HG03095 (cell line): ENCODE measurements at regions not wholly inside any gene's neighbourhood (a gene's known extent, or its start where the extent isn't known, plus 50 kb on each side); places are given as distances from the start of the nearest gene placed in this dataset.

ENCODE experiments used
- ATAC-seq: cut with Tn5 transposase; IDR thresholded peaks from one replicate; pipeline ENCODE4 v1.9.1; 2021; ENCODE audit warnings: moderate library complexity; ENCODE audit not compliant: unreplicated experiment

GRCh38 chr6:4466769-4467480 lies 309.3 kb upstream of the CDYL start:
- no peak for ATAC-seq

DNA sequence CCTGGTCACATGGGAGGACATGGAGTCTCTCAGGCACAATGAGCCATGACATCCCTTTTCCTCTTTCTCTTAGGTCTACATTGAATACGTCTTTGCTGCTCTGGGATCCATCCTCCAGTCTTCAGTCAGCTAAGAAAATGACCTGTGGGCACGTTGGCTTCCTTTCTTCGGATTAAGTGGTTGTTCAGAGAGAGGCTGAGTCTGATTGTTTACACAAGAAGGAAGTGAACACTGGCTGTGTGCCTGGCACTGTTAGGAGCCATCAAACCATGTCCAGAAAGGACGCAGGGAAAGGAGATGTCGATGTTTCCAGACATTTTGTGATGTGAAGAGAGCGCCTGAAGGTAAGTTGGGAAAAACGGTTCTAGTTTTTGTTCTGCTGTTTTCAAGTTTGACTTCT lies 309.9 kb upstream of the CDYL start:
- no peak for ATAC-seq

- no peak for ATAC-seq
These were observed 311.6 kb upstream of the CDYL start for GRCh38 chr6:4464638-4465037.

- no peak for ATAC-seq
These were observed 313.0 kb upstream of the CDYL start for GRCh38 chr6:4463236-4463635.

- ATAC-seq = no peak
These were observed 315.4 kb upstream of the CDYL start for GRCh38 chr6:4460586-4461475.

GRCh38 chr6:4459996-4460395 lies 316.2 kb upstream of the CDYL start:
- ATAC-seq = no peak

- no peak for ATAC-seq
These were observed 317.2 kb upstream of the CDYL start for GRCh38 chr6:4459032-4459431.

DNA sequence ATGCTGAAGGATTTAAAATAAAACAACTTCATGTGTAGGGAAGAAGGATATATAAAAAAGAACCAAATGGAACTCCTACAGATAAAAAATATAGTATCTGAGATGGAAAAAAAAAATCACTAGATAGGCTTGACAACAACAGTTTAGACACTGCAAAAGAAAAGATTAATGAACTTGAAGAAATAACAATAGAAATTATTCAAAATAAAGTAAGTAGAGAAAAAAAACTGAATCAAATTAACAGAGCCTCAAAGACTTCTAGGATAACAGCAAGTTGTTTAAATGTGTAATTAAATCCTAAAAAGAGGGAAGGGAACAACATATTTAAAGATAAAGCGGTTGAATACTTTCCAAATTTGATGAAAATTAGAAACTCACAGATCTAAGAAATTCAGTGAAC lies 316.3 kb upstream of the ECI2 start:
- no peak for ATAC-seq

- ATAC-seq = no peak
These were observed 315.7 kb upstream of the ECI2 start for GRCh38 chr6:4451081-4451480.

- no peak for ATAC-seq
These were observed 314.9 kb upstream of the ECI2 start for GRCh38 chr6:4450237-4450636.

GRCh38 chr6:4449409-4449808 lies 314.0 kb upstream of the ECI2 start:
- no peak for ATAC-seq

GRCh38 chr6:4448841-4449240 lies 313.5 kb upstream of the ECI2 start:
- no peak for ATAC-seq

DNA sequence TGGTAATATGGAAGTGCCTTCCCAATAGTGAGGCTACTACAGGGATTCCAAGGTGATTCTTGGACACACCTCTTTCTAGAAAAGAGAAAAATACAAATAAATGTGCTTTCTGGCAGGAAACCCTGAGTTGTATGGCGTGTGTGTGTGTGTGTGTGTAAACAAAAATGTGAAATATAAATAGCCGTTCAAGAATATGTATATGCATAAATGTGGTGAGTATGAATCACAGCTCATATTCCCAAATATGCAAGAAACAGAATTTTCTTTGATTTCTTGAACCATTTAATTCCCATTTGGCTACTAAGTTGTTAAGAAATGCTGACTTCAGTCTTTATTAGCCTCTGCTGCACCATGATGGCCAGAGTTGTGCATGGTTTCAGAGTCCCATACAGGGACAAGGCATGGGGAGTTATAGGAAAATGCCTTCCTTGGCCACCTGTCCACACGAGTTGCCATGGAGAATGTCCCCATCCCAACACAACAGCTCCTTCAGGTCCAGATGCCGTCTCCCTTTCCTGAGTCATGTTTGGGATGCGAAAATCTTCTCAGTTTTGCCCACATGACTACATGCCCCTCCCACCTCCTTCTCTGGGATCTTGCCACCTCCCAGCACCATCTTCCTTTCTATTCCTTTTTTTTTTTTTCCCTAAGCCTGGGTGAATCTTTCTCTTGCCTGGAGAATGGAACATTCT lies 312.4 kb upstream of the ECI2 start:
- no peak for ATAC-seq

- no peak for ATAC-seq
These were observed 311.6 kb upstream of the ECI2 start for GRCh38 chr6:4446982-4447381.

DNA sequence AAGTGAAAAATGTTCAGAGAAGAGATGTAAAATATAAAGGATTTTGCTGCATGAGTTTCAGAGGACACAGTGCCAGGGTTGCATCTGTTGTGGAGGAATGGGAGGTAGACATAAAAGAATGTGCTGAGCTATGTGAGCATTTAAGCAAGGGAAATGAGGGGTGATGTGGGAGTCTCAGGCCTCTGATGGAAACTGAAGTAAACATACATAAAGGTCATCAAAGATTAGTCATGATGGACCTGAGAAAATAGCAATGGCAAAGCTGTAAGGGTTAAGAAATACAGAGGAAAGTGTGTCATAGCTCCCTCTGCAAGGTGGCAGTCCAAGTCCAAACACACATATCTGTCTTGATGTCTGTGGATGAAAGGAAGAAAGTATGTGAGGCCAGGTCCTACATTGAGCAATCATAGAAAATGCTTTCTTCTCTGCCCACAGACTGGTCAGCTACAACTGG lies 306.6 kb upstream of the ECI2 start:
- ATAC-seq = no peak

- ATAC-seq = no peak
These were observed 303.8 kb upstream of the ECI2 start for GRCh38 chr6:4439159-4439558.

- no peak for ATAC-seq
These were observed 302.0 kb upstream of the ECI2 start for GRCh38 chr6:4437342-4437741.

- no peak for ATAC-seq
These were observed 300.6 kb upstream of the ECI2 start for GRCh38 chr6:4435981-4436445.

DNA sequence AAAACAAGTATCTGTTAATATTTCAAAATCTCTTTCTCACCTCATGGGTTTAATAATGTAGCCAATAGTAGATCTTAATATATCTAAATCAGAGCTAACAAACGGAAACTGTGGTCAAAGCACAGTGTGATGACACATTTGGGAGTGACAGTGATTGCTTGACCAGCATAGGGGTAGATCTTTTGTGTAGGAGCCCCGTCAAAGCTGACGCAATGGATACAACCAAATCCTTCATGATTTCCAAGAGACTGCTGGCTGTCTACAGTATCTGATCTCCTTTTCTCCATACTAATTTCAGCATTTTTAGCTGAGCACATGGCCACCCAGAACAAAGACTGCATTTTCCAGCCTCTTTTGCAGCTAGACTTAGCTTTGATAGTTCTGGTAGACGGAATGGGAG lies 299.3 kb upstream of the ECI2 start:
- ATAC-seq = no peak

DNA sequence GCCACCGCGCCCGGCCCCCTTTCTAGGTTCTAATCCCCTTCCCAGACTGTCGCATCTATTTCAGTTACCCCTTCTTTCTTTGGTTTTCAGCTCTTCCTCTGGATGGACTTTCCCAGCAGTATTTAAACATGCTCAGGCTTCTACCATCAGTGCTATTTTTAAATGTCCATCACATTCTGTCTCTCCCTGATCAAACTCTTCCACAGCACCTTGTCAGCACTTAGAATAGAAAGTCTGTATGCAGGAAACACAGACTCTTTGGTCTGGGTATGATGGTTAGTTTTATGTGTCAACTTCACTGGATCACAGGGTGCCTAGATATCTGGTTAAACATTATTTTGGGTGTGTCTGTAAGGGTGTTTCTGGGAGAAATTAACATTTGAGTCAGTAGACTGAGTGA lies 297.8 kb upstream of the ECI2 start:
- no peak for ATAC-seq

GRCh38 chr6:4426968-4427367 lies 291.6 kb upstream of the ECI2 start:
- no peak for ATAC-seq

DNA sequence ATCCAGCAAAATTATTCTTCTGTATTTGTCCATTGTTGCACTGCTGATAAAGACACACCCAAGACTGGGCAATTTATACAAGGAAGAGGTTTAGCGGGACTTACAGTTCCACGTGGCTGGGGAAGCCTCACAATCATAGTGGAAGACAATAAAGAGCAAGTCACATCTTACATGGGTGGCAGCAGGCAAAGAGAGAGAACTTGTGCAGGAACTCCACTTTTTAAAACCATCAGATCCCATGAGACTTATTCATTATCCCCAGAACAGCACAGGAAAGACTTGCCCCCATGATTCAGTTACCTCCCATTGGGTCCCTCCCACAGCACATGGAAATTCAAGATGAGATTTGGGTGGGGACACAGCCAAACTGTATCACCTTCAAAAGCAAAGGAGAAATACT lies 286.5 kb upstream of the ECI2 start:
- no peak for ATAC-seq
